Liver (tissue), 8 donors: ENCODE measurements at regions not wholly inside any gene's neighbourhood (a gene's known extent, or its start where the extent isn't known, plus 50 kb on each side); places are given as distances from the start of the nearest gene placed in this dataset.

Experiments used
- DNase-seq: peaks from one replicate; pipeline ENCODE4 v3.0.0-alpha.2; 2017; ENCODE audit warnings: low spot score
- H3K27ac ChIP-seq, 2 donors: one replicate each; pipeline ENCODE4 v1.7.0; 2013; ENCODE audit warnings: inconsistent platforms in 2 of 2, low read length in 2 of 2, control low read depth in 1 of 2, low read depth in 1 of 2, mild to moderate bottlenecking in 1 of 2
- H3K27me3 ChIP-seq, 4 donors: one replicate each; pipeline versions ENCODE4 v1.6.1 to v1.7.0; 2013; ENCODE audit warnings: low read length in 3 of 4, inconsistent platforms in 1 of 4, mild to moderate bottlenecking in 1 of 4, moderate library complexity in 1 of 4; ENCODE audit not compliant: control insufficient read depth in 4 of 4, insufficient read depth in 4 of 4
- H3K36me3 ChIP-seq, 4 donors: one replicate each; pipeline versions ENCODE4 v1.6.1 to v1.7.0; 2013; ENCODE audit warnings: low read length in 3 of 4, mild to moderate bottlenecking in 3 of 4, low read depth in 1 of 4, moderate library complexity in 1 of 4; ENCODE audit not compliant: control insufficient read depth in 4 of 4, insufficient read depth in 3 of 4
- H3K4me1 ChIP-seq, 4 donors: one replicate each; pipeline versions ENCODE4 v1.6.1 to v1.7.0; 2013; ENCODE audit warnings: low read length in 3 of 4, mild to moderate bottlenecking in 3 of 4, moderate library complexity in 1 of 4; ENCODE audit not compliant: control insufficient read depth in 4 of 4, insufficient read depth in 4 of 4
- H3K4me3 ChIP-seq, 3 donors: one replicate each; pipeline versions ENCODE4 v1.6.1 to v1.7.0; 2013; ENCODE audit warnings: low read length in 3 of 3, control low read depth in 1 of 3, low read depth in 1 of 3, mild to moderate bottlenecking in 1 of 3
- H3K9ac ChIP-seq, 2 donors: one replicate each; pipeline ENCODE4 v1.7.0; 2013; ENCODE audit warnings: low read length in 2 of 2, mild to moderate bottlenecking in 2 of 2, moderate library complexity in 2 of 2, control low read depth in 1 of 2, low read depth in 1 of 2
- H3K9me3 ChIP-seq, 4 donors: one replicate each; pipeline versions ENCODE4 v1.6.1 to v1.7.0; 2013; ENCODE audit warnings: low read length in 3 of 4; ENCODE audit not compliant: control insufficient read depth in 4 of 4
- EGR1 ChIP-seq, 2 donors: IDR thresholded peaks; 2 replicates each; pipeline ENCODE4 v1.6.1; 2016 to 2018; ENCODE audit warnings: antibody characterized with exemption in 2 of 2, low read depth in 2 of 2
- FOXA1 ChIP-seq: IDR thresholded peaks from 2 replicates; pipeline ENCODE4 v1.6.1; 2016; ENCODE audit warnings: antibody characterized with exemption
- FOXA2 ChIP-seq: IDR thresholded peaks from 2 replicates; pipeline ENCODE4 v1.6.1; 2016; ENCODE audit warnings: antibody characterized with exemption
- GABPA ChIP-seq, 2 donors: IDR thresholded peaks in 1 of 2; conservative IDR thresholded peaks in 1 of 2; 2 replicates each; pipeline ENCODE4 v1.6.1; 2016; ENCODE audit warnings: antibody characterized with exemption in 2 of 2, mild to moderate bottlenecking in 1 of 2, moderate library complexity in 1 of 2
- HNF4A ChIP-seq, 2 donors: conservative IDR thresholded peaks; 2 replicates each; pipeline ENCODE4 v1.6.1; 2016; ENCODE audit warnings: antibody characterized with exemption in 2 of 2, mild to moderate bottlenecking in 2 of 2
- HNF4G ChIP-seq: IDR thresholded peaks from 2 replicates; pipeline ENCODE4 v1.6.1; 2016; ENCODE audit warnings: antibody characterized with exemption
- JUND ChIP-seq, 2 donors: IDR thresholded peaks; 2 replicates each; pipeline ENCODE4 v1.6.1; 2016; ENCODE audit warnings: antibody characterized with exemption in 2 of 2
- MAX ChIP-seq: IDR thresholded peaks from 2 replicates; pipeline ENCODE4 v1.6.1; 2016; ENCODE audit warnings: antibody characterized with exemption
- NR2F2 ChIP-seq: IDR thresholded peaks from 2 replicates; pipeline ENCODE4 v1.6.1; 2016; ENCODE audit warnings: antibody characterized with exemption
- RXRA ChIP-seq, 2 donors: IDR thresholded peaks; 2 replicates each; pipeline ENCODE4 v1.6.1; 2017 to 2018; ENCODE audit warnings: antibody characterized with exemption in 2 of 2, mild to moderate bottlenecking in 1 of 2
- SP1 ChIP-seq: IDR thresholded peaks from 2 replicates; pipeline ENCODE4 v1.6.1; 2018; ENCODE audit warnings: antibody characterized with exemption, mild to moderate bottlenecking
- TAF1 ChIP-seq: conservative IDR thresholded peaks from 2 replicates; pipeline ENCODE4 v1.6.1; 2016; ENCODE audit warnings: antibody characterized with exemption, mild to moderate bottlenecking
- YY1 ChIP-seq: IDR thresholded peaks from 2 replicates; pipeline ENCODE4 v1.6.1; 2016; ENCODE audit warnings: antibody characterized with exemption, mild to moderate bottlenecking
- WGBS: extraction: QIAGEN DNeasy Blood & Tissue Kit; methylation state at CpG from one replicate; pipeline ENCODE4 v1.1.7; 2013; 5-methylcytosine and 5-hydroxymethylcytosine counted together
- TF ChIP-seq, protein P1 (sequence below): IDR thresholded peaks from 2 replicates; pipeline ENCODE4 v1.6.1; 2016; ENCODE audit warnings: antibody characterized with exemption
- TF ChIP-seq, protein P2 (sequence below): fragments of 150-350 bp; IDR thresholded peaks from 2 replicates; pipeline ENCODE4 v1.5.1; 2017; ENCODE audit warnings: improper control_type of control experiment, low read depth, low read length; ENCODE audit not compliant: missing input control
- TF ChIP-seq, protein P3 (sequence below): IDR thresholded peaks from 2 replicates; pipeline ENCODE4 v1.6.1; 2016; ENCODE audit warnings: antibody characterized with exemption
- donor health status: healthy.
- donor health status: healthy.
- donor health status: healthy.
- donor health status: healthy.
- donor health status: healthy.

DNA sequence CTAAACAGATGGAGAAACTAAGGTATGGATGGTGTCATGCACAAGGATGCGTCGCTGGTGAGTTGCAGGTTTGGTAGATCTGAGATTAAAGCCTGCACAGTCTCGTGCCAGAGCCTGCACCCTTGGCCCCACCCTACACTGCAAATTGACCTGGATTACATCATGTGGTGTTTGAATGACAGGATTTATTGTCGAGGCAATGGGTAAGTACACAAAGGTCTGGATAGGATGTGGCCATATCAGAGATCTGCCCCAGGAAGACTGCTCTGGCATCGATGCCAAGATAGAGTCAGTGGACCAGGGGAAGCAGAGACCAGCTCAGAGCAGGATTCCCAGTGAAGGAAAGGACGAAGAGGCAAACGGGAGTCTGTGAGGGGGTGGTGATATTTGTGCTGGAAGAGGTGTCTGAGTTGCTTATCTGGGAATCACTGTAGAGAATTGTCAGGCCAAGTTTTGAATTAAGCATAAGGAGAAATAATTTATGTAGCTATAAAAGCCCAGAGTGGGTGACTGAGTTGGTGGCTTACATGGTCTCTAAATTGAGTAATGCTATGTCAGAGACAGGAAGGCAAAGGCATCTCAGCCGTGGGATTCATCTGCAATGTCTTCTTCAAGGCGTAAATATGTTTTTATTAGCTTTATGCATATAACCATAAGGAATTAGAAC is 499.6 kb upstream of the B3GAT1 start (continued):
- TF ChIP-seq RXRA (IDR thresholded peaks at IDR 0.05) (no peak), SP1 (no peak), HNF4A (conservative IDR thresholded peaks at IDR 0.05) (no peak), HNF4G (no peak), FOXA2 (no peak), YY1 (no peak)

- WGBS, result 89% methylated on average over 5 of the region's 5 CpGs
- Histone ChIP-seq H3K27me3 (no peaks in the 10 kb centered on the region), H3K9ac (no peak overlapping the region), H3K4me3 (no peak overlapping the region), H3K4me1 (no peaks in the 10 kb centered on the region), H3K27ac (no peak overlapping the region), H3K9me3 (no peaks in the 10 kb centered on the region), H3K36me3 (no peaks in the 10 kb centered on the region)
- DNase-seq, result no peak
- TF ChIP-seq SP1 (no peak), RXRA (IDR thresholded peaks at IDR 0.05) (no peak), NR2F2 (no peak), JUND (IDR thresholded peaks at IDR 0.05) (no peak), MAX (no peak)
- TF ChIP-seq, protein P1, sequence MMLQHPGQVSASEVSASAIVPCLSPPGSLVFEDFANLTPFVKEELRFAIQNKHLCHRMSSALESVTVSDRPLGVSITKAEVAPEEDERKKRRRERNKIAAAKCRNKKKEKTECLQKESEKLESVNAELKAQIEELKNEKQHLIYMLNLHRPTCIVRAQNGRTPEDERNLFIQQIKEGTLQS, result no peak
- TF ChIP-seq, protein P2, sequence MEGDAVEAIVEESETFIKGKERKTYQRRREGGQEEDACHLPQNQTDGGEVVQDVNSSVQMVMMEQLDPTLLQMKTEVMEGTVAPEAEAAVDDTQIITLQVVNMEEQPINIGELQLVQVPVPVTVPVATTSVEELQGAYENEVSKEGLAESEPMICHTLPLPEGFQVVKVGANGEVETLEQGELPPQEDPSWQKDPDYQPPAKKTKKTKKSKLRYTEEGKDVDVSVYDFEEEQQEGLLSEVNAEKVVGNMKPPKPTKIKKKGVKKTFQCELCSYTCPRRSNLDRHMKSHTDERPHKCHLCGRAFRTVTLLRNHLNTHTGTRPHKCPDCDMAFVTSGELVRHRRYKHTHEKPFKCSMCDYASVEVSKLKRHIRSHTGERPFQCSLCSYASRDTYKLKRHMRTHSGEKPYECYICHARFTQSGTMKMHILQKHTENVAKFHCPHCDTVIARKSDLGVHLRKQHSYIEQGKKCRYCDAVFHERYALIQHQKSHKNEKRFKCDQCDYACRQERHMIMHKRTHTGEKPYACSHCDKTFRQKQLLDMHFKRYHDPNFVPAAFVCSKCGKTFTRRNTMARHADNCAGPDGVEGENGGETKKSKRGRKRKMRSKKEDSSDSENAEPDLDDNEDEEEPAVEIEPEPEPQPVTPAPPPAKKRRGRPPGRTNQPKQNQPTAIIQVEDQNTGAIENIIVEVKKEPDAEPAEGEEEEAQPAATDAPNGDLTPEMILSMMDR, result no peak
Measured at GRCh38 chr11:134908583-134908982, 496.5 kb upstream of the B3GAT1 start.

- Histone ChIP-seq H3K4me3 (no peak overlapping the region), H3K9me3 (no peaks in the 10 kb centered on the region), H3K27ac (no peak overlapping the region), H3K4me1 (no peaks in the 10 kb centered on the region), H3K27me3 (no peaks in the 10 kb centered on the region), H3K36me3 (no peaks in the 10 kb centered on the region), H3K9ac (no peak overlapping the region)
- TF ChIP-seq GABPA (IDR thresholded peaks at IDR 0.05 in 1 of 2, conservative IDR thresholded peaks at IDR 0.05 in 1 of 2) (no peak), TAF1 (no peak), FOXA2 (no peak), NR2F2 (no peak), EGR1 (IDR thresholded peaks at IDR 0.05; ENCODE audit: low read depth in 2 of 2) (no peak), YY1 (no peak), FOXA1 (no peak), HNF4G (no peak)
- TF ChIP-seq, protein P3, sequence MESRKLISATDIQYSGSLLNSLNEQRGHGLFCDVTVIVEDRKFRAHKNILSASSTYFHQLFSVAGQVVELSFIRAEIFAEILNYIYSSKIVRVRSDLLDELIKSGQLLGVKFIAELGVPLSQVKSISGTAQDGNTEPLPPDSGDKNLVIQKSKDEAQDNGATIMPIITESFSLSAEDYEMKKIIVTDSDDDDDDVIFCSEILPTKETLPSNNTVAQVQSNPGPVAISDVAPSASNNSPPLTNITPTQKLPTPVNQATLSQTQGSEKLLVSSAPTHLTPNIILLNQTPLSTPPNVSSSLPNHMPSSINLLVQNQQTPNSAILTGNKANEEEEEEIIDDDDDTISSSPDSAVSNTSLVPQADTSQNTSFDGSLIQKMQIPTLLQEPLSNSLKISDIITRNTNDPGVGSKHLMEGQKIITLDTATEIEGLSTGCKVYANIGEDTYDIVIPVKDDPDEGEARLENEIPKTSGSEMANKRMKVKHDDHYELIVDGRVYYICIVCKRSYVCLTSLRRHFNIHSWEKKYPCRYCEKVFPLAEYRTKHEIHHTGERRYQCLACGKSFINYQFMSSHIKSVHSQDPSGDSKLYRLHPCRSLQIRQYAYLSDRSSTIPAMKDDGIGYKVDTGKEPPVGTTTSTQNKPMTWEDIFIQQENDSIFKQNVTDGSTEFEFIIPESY, result no peak
- WGBS, result 86% methylated on average over 5 of the region's 5 CpGs
- no peak for DNase-seq
Measured at GRCh38 chr11:134907636-134908035, 495.6 kb upstream of the B3GAT1 start.
